ENCODE measurements at regions not wholly inside any gene's neighbourhood (a gene's known extent, or its start where the extent isn't known, plus 50 kb on each side); places are given as distances from the start of the nearest gene placed in this dataset.

- no peak for DNase-seq
These were observed 566.0 kb upstream of the USP15 start for GRCh38 chr12:61694214-61694613.

GRCh38 chr12:61701471-61701870, 558.7 kb upstream of the USP15 start:
- DNase-seq: no peak

- no peak for DNase-seq
These were observed 553.4 kb upstream of the USP15 start for GRCh38 chr12:61706783-61707182.

- no peak for DNase-seq
These were observed 547.1 kb upstream of the USP15 start for GRCh38 chr12:61713121-61713520.

- no peak for DNase-seq
These were observed 542.2 kb upstream of the USP15 start for GRCh38 chr12:61717986-61718385.

- DNase-seq: no peak
These were observed 520.3 kb upstream of the USP15 start for GRCh38 chr12:61739925-61740324.

- no peak for DNase-seq
These were observed 509.6 kb upstream of the USP15 start for GRCh38 chr12:61750604-61751003.

- no peak for DNase-seq
These were observed 506.0 kb upstream of the USP15 start for GRCh38 chr12:61754214-61754613.

- no peak for DNase-seq
These were observed 502.2 kb upstream of the USP15 start for GRCh38 chr12:61757831-61758505.

- no peak for DNase-seq
These were observed 501.5 kb upstream of the USP15 start for GRCh38 chr12:61758661-61759060.

- DNase-seq: no peak
These were observed 494.3 kb upstream of the USP15 start for GRCh38 chr12:61765926-61766325.

- DNase-seq: no peak
These were observed 479.8 kb upstream of the USP15 start for GRCh38 chr12:61780435-61780834.

GRCh38 chr12:61781021-61781581, 479.1 kb upstream of the USP15 start:
- no peak for DNase-seq

GRCh38 chr12:61796846-61797245, 463.4 kb upstream of the USP15 start:
- DNase-seq: no peak

GRCh38 chr12:61797266-61797665, 462.9 kb upstream of the USP15 start:
- DNase-seq: no peak

- DNase-seq: no peak
These were observed 461.4 kb upstream of the USP15 start for GRCh38 chr12:61798778-61799177.

GRCh38 chr12:61804301-61804700, 455.9 kb upstream of the USP15 start:
- DNase-seq: no peak

GRCh38 chr12:61808856-61809255, 451.3 kb upstream of the USP15 start:
- no peak for DNase-seq

GRCh38 chr12:61810486-61810885, 449.7 kb upstream of the USP15 start:
- DNase-seq: no peak

- no peak for DNase-seq
These were observed 438.8 kb upstream of the USP15 start for GRCh38 chr12:61821381-61821780.

- no peak for DNase-seq
These were observed 437.1 kb upstream of the USP15 start for GRCh38 chr12:61823102-61823501.

- no peak for DNase-seq
These were observed 413.4 kb upstream of the USP15 start for GRCh38 chr12:61846765-61847164.

- no peak for DNase-seq
These were observed 411.3 kb upstream of the USP15 start for GRCh38 chr12:61848893-61849292.

- no peak for DNase-seq
These were observed 406.3 kb upstream of the USP15 start for GRCh38 chr12:61853945-61854344.

GRCh38 chr12:61854902-61855301, 405.3 kb upstream of the USP15 start:
- DNase-seq: no peak
